HepG2 (cell line): ENCODE measurements at regions not wholly inside any gene's neighbourhood (a gene's known extent, or its start where the extent isn't known, plus 50 kb on each side); places are given as distances from the start of the nearest gene placed in this dataset.

Source experiments
- ATAC-seq: fragments of 200-7000 bp; cut with Tn5 transposase; 3 replicates; pipeline ENCODE4 v1.9.1; 2020; ENCODE audit warnings: mild to moderate bottlenecking, moderate library complexity
- BruUV-seq: library from RNA; stranded (reverse); fragments of 400-500 nt; replicated peaks from 2 replicates; lab custom pipeline; 2021; lab: Mats Ljungman, UMichigan
- CTCF ChIA-PET: fragments of 300-600 bp; formaldehyde crosslinking; extraction: SDS; loops from one replicate; lab custom pipeline; 2021; ENCODE audit warnings: low total read pairs, inconsistent platforms, low intra/inter-chr PET ratio; lab: Yijun Ruan, JAX
- POLR2A ChIA-PET: fragments of 350-600 bp; sonication (Branson Sonifier 250); formaldehyde crosslinking; loops from one replicate; lab custom pipeline; 2020; ENCODE audit warnings: antibody characterized with exemption, inconsistent platforms; lab: Yijun Ruan, JAX
- DNase-seq: peaks from one replicate; pipeline ENCODE4 v3.0.0-alpha.2; 2015; ENCODE audit warnings: low spot score
- FAIRE-seq: peaks from 3 replicates; lab custom pipeline; 2011; peaks lifted over from hg19 to GRCh38; lab: Jason Lieb, UNC
- H2AFZ ChIP-seq: one replicate; pipeline ENCODE4 v1.6.1; 2011; ENCODE audit warnings: low read length, inconsistent platforms
- H3K27ac ChIP-seq: fragments of 300-600 bp; 3 replicates; pipeline ENCODE4 v1.8.0; 2011; ENCODE audit warnings: mixed run types, mild to moderate bottlenecking, mixed read lengths, low read length, inconsistent platforms; ENCODE audit not compliant: insufficient read depth; ENCODE audit errors: extremely low read length
- H3K27me3 ChIP-seq, 2 experiments: fragments of 200-600 bp in 1 of 2; 2 replicates in 1 of 2; 3 replicates in 1 of 2; pipeline versions ENCODE4 v1.6.0 to v1.8.0; 2011; ENCODE audit warnings: low read length in 2 of 2, mild to moderate bottlenecking in 2 of 2, moderate library complexity in 2 of 2, inconsistent platforms in 1 of 2; ENCODE audit not compliant: insufficient read depth in 2 of 2, control insufficient read depth in 1 of 2
- H3K36me3 ChIP-seq, 2 experiments: fragments of 200-600 bp in 1 of 2; replicated peaks in 1 of 2; 2 replicates in 1 of 2; 3 replicates in 1 of 2; pipeline versions ENCODE4 v1.5.1 to v1.8.0; 2011; ENCODE audit warnings: low read length in 2 of 2, inconsistent platforms in 1 of 2; ENCODE audit not compliant: insufficient read depth in 2 of 2, control insufficient read depth in 1 of 2
- H3K4me1 ChIP-seq: 2 replicates; pipeline ENCODE4 v1.5.1; 2012; ENCODE audit warnings: low read length, inconsistent platforms; ENCODE audit not compliant: insufficient read depth
- H3K4me2 ChIP-seq: 2 replicates; pipeline ENCODE4 v1.6.0; 2011; ENCODE audit warnings: low read depth, low read length, inconsistent platforms
- H3K4me3 ChIP-seq, 3 experiments: fragments of 200-600 bp in 1 of 3; sonication (generic), shearing (Covaris generic) in 1 of 3; replicated peaks in 1 of 3; 2 replicates each; pipeline ENCODE4 v1.5.1; 2011 to 2016; ENCODE audit warnings: low read length in 3 of 3, inconsistent platforms in 2 of 3, low read depth in 2 of 3, mild to moderate bottlenecking in 2 of 3, control low read depth in 1 of 3, mixed read lengths in 1 of 3; ENCODE audit not compliant: insufficient read depth in 1 of 3
- H3K79me2 ChIP-seq: one replicate; pipeline ENCODE4 v1.6.1; 2011; ENCODE audit warnings: low read length, inconsistent platforms; ENCODE audit not compliant: insufficient read depth
- H3K9ac ChIP-seq: 2 replicates; pipeline ENCODE4 v1.6.0; 2011; ENCODE audit warnings: mild to moderate bottlenecking, low read depth, low read length, inconsistent platforms; ENCODE audit not compliant: insufficient read depth
- H3K9me3 ChIP-seq: 2 replicates; pipeline ENCODE4 v1.5.1; 2012; ENCODE audit warnings: mild to moderate bottlenecking, low read length
- H4K20me1 ChIP-seq: 2 replicates; pipeline ENCODE4 v1.6.0; 2011; ENCODE audit warnings: inconsistent platforms, mild to moderate bottlenecking, low read length, moderate library complexity; ENCODE audit not compliant: insufficient read depth
- BRD4 ChIP-seq: sonication (generic); formaldehyde crosslinking; IDR thresholded peaks from 2 replicates; pipeline ENCODE4 v1.4.0; 2020; ENCODE audit warnings: missing genetic modification reagents
- CHD2 ChIP-seq: IDR thresholded peaks from 2 replicates; pipeline ENCODE4 v1.6.1; 2011; ENCODE audit warnings: low read depth, low read length, improper control_type of control experiment
- DNMT1 ChIP-seq: sonication (generic); formaldehyde crosslinking; IDR thresholded peaks from 2 replicates; pipeline ENCODE4 v1.5.1; 2020; ENCODE audit warnings: mild to moderate bottlenecking, missing genetic modification reagents
- ELF1 ChIP-seq: sonication (generic); formaldehyde crosslinking; IDR thresholded peaks from 2 replicates; pipeline ENCODE4 v1.4.0; 2020; ENCODE audit warnings: missing genetic modification reagents
- MIER3 ChIP-seq: IDR thresholded peaks from 2 replicates; pipeline ENCODE4 v1.6.1; 2016; ENCODE audit warnings: missing compliant biosample characterization, borderline replicate concordance
- MZF1 ChIP-seq: sonication (generic); formaldehyde crosslinking; IDR thresholded peaks from 2 replicates; pipeline ENCODE4 v1.8.1; 2023; ENCODE audit warnings: mild to moderate bottlenecking, missing genetic modification reagents, borderline replicate concordance
- NONO ChIP-seq, 2 experiments: fragments of 450-650 bp in 1 of 2; sonication (generic) in 1 of 2; formaldehyde crosslinking in 1 of 2; IDR thresholded peaks in 1 of 2; conservative IDR thresholded peaks in 1 of 2; 2 replicates each; pipeline versions ENCODE4 v1.6.1 to v1.8.0; 2017 to 2022; ENCODE audit warnings: mild to moderate bottlenecking in 1 of 2, missing genetic modification reagents in 1 of 2, moderate library complexity in 1 of 2
- RAD51 ChIP-seq: fragments of 450-650 bp; IDR thresholded peaks from 2 replicates; pipeline ENCODE4 v1.6.1; 2016; ENCODE audit warnings: borderline replicate concordance
- SMARCE1 ChIP-seq: fragments of 450-650 bp; IDR thresholded peaks from 2 replicates; pipeline ENCODE4 v1.6.1; 2017; ENCODE audit warnings: borderline replicate concordance
- ZKSCAN1 ChIP-seq: fragments of 150-350 bp; IDR thresholded peaks from 2 replicates; pipeline ENCODE4 v1.6.1; 2014; ENCODE audit warnings: low read length
- ZNF766 ChIP-seq: sonication (generic); formaldehyde crosslinking; IDR thresholded peaks from 2 replicates; pipeline ENCODE4 v1.5.0; 2020; ENCODE audit warnings: missing genetic modification reagents, borderline replicate concordance
- WGBS: methylation state at CpG from one replicate; pipeline ENCODE4 v1.1.6; 2017; ENCODE audit warnings: low lambda C conversion rate; 5-methylcytosine and 5-hydroxymethylcytosine counted together
- in situ Hi-C: cut with HindIII; loops from 2 replicates; pipeline ENCODE4 v1.10.0; 2017; ENCODE audit warnings: low pct_unique_long_range_greater_than_20kb; ENCODE audit not compliant: extremely low pct_ligation_motif_present
- intact Hi-C: fragments of 100-400 bp; cut with micrococcal nuclease; formaldehyde crosslinking; loops from one replicate; pipeline ENCODE4 v1.10.0; 2022; ENCODE audit not compliant: unreplicated experiment
- TF ChIP-seq, protein P1 (sequence below), 2 experiments: sonication (generic) in 1 of 2; formaldehyde crosslinking in 1 of 2; IDR thresholded peaks; 2 replicates each; pipeline versions ENCODE4 v1.5.1 to v1.6.1; 2011 to 2020; ENCODE audit warnings: borderline replicate concordance in 1 of 2, low read depth in 1 of 2, low read length in 1 of 2, mild to moderate bottlenecking in 1 of 2, missing genetic modification reagents in 1 of 2, moderate library complexity in 1 of 2
- TF ChIP-seq, protein P2 (sequence below): fragments of 450-650 bp; IDR thresholded peaks from 2 replicates; pipeline ENCODE4 v1.6.1; 2016

DNA sequence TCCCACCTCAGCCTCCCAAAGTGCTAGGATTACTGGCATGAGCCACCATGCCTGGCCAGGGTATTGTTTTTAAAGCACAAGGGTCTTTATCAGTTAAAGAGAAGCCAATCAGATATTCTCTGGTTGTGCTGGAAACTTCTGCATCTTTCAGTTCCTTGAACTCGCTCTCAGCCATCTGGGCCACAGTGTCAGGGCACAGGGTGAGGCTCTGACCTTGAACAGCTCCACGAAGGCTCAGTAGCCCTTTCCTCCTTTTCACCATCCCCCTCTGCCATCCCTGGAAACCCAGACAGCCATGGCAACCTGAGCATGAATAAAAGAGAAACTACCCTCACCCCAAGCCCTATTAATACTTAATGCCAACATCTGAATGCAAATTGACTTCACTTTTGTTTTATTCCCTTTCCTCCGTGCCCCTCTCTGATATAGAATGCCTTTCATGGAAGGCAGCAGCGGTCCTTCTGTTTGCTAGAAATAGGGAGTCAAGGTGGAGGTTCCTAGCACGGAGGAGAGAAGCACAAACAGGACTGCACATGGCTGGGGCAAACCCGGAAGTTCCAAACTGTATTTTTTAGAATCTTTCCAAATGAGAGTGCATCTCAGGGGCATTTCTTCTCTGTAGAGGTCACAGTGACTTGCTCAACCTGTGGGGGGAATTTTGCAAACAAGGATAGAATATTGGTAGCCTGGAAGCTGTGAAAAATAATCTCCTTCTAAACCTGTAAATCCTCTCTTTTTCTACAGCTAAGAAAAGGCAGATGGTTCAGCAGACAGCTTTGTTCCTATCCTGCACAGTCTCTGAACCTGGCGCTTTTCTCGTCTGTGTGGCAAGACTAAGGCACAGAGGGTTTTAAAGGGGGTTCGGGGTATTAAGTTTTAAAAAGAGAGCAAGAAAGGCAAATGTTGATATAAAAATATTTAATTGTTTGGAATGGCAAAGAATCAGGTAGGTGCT lies 176.4 kb upstream of the RREB1 start:
- Histone ChIP-seq H3K9ac (no peak overlapping the region), H3K9me3 (no peaks in the 10 kb centered on the region), H2AFZ (no peak overlapping the region), H3K4me3 (no peak overlapping the region), H3K79me2 (no peaks in the 10 kb centered on the region), H3K36me3 (no peaks in the 10 kb centered on the region), H3K4me2 (peak overlapping the region; percentile 18; the same call in 1 of the 2 replicates), H3K27ac (no peak overlapping the region), H3K4me1 (peaks cover 5% of the 10 kb centered on the region; the same call in 1 of the 2 replicates), H3K27me3 (peaks cover 0 to 10% of the 10 kb centered on the region in 2 experiments; a peak in 1 of 5 replicates), H4K20me1 (no peaks in the 10 kb centered on the region)
- 42% methylated on average over 9 of the region's 9 CpGs for WGBS
- ATAC-seq (no peak), DNase-seq (no peak), FAIRE-seq (no peak)
- no TSS peak for BruUV-seq
- POLR2A ChIA-PET = no interaction called here
- CTCF ChIA-PET = no interaction called here
- TF ChIP-seq ZKSCAN1 (no peak), BRD4 (CRISPR knock-in tag) (no peak), ELF1 (CRISPR knock-in tag) (0 out of 2 replicates have a peak, but pooled peaks have one; percentile 28), MIER3 (CRISPR knock-in tag) (no peak), SMARCE1 (no peak), MZF1 (CRISPR knock-in tag) (no peak)
- intact Hi-C loops = no loop called here
- in situ Hi-C loops = no loop called here

DNA sequence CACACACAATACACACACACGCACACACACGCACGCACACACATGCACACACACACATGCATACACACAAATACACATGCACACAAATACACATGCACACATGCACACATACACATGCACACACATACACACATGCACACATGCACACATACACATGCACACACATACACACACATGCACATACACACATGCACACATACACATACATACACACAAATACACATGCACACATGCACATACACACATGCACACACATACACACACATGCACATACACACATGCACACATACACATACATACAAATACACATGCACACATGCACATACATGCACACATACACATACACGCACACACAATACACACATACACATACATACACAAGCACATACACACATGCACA lies 175.4 kb upstream of the RREB1 start:
- Histone ChIP-seq H3K9ac (no peak overlapping the region), H3K4me3 (no peak overlapping the region), H2AFZ (no peak overlapping the region), H3K27me3 (peaks cover 0 to 10% of the 10 kb centered on the region in 2 experiments; a peak in 1 of 5 replicates), H3K4me1 (peaks cover 5% of the 10 kb centered on the region; the same call in 1 of the 2 replicates), H3K36me3 (no peaks in the 10 kb centered on the region), H3K79me2 (no peaks in the 10 kb centered on the region), H3K9me3 (no peaks in the 10 kb centered on the region), H3K27ac (no peak overlapping the region), H4K20me1 (no peaks in the 10 kb centered on the region), H3K4me2 (no peak overlapping the region)
- POLR2A ChIA-PET = no interaction called here
- DNase-seq (no peak), ATAC-seq (no peak), FAIRE-seq (peak; percentile 81)
- intact Hi-C loops (no loop called here), in situ Hi-C loops (no loop called here)
- CTCF ChIA-PET = no interaction called here
- WGBS = 37% methylated on average over 3 of the region's 4 CpGs
- BruUV-seq = no TSS peak
- TF ChIP-seq, protein P1, sequence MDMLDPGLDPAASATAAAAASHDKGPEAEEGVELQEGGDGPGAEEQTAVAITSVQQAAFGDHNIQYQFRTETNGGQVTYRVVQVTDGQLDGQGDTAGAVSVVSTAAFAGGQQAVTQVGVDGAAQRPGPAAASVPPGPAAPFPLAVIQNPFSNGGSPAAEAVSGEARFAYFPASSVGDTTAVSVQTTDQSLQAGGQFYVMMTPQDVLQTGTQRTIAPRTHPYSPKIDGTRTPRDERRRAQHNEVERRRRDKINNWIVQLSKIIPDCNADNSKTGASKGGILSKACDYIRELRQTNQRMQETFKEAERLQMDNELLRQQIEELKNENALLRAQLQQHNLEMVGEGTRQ (IDR thresholded peaks at IDR 0.05; ENCODE audit: low read depth, low read length) = no peak
- TF ChIP-seq, protein P1 (CRISPR knock-in tag; IDR thresholded peaks at IDR 0.05; ENCODE audit: borderline replicate concordance) = no peak
- TF ChIP-seq RAD51 (peak; percentile 3; the same call in 1 of the 2 replicates), CHD2 (no peak), ZNF766 (CRISPR knock-in tag) (no peak), DNMT1 (CRISPR knock-in tag) (no peak), NONO (IDR thresholded peaks at IDR 0.05) (0 out of 2 replicates have a peak, but pooled peaks have one; percentile 76), NONO (CRISPR knock-in tag; conservative IDR thresholded peaks at IDR 0.05) (no peak)
- TF ChIP-seq, protein P2, sequence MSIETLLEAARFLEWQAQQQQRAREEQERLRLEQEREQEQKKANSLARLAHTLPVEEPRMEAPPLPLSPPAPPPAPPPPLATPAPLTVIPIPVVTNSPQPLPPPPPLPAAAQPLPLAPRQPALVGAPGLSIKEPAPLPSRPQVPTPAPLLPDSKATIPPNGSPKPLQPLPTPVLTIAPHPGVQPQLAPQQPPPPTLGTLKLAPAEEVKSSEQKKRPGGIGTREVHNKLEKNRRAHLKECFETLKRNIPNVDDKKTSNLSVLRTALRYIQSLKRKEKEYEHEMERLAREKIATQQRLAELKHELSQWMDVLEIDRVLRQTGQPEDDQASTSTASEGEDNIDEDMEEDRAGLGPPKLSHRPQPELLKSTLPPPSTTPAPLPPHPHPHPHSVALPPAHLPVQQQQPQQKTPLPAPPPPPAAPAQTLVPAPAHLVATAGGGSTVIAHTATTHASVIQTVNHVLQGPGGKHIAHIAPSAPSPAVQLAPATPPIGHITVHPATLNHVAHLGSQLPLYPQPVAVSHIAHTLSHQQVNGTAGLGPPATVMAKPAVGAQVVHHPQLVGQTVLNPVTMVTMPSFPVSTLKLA = peak; percentile 95
